Keratinocyte (primary cell): ENCODE measurements at regions not wholly inside any gene's neighbourhood (a gene's known extent, or its start where the extent isn't known, plus 50 kb on each side); places are given as distances from the start of the nearest gene placed in this dataset.

Source experiments
- DNase-seq: peaks from one replicate; pipeline ENCODE4 v3.0.0-alpha.2; 2011; ENCODE audit warnings: low read depth, missing footprints, low spot score
- FAIRE-seq: peaks from 2 replicates; lab custom pipeline; 2011; peaks lifted over from hg19 to GRCh38; lab: Jason Lieb, UNC
- H2AFZ ChIP-seq: 2 replicates; pipeline ENCODE4 v1.6.0; 2012; ENCODE audit warnings: low read length, control low read depth, inconsistent platforms; ENCODE audit not compliant: control insufficient read depth
- H3K27ac ChIP-seq: 2 replicates; pipeline ENCODE4 v1.5.1; 2011; ENCODE audit warnings: low read length; ENCODE audit not compliant: control insufficient read depth, insufficient read depth
- H3K27me3 ChIP-seq: 3 replicates; pipeline ENCODE4 v1.6.0; 2011; ENCODE audit warnings: low read length; ENCODE audit not compliant: control insufficient read depth, insufficient read depth; ENCODE audit errors: extremely low read depth
- H3K36me3 ChIP-seq, 2 experiments: 2 replicates in 1 of 2; 3 replicates in 1 of 2; pipeline ENCODE4 v1.5.1; 2011; ENCODE audit warnings: low read length in 2 of 2, mild to moderate bottlenecking in 1 of 2; ENCODE audit not compliant: control insufficient read depth in 2 of 2, insufficient read depth in 2 of 2; ENCODE audit errors: extremely low read depth in 1 of 2
- H3K4me1 ChIP-seq: 3 replicates; pipeline ENCODE4 v1.5.1; 2011; ENCODE audit warnings: low read length; ENCODE audit not compliant: control insufficient read depth, insufficient read depth; ENCODE audit errors: extremely low read depth
- H3K4me2 ChIP-seq: 3 replicates; pipeline ENCODE4 v1.6.0; 2011; ENCODE audit warnings: low read depth, low read length; ENCODE audit not compliant: control insufficient read depth, insufficient read depth; ENCODE audit errors: extremely low read depth
- H3K4me3 ChIP-seq, 3 experiments: fragments of 200-600 bp in 1 of 3; sonication (generic) in 1 of 3; 2 replicates in 2 of 3; 3 replicates in 1 of 3; pipeline ENCODE4 v1.5.1; 2011 to 2016; ENCODE audit warnings: low read length in 3 of 3, mild to moderate bottlenecking in 3 of 3, control low read depth in 2 of 3, inconsistent platforms in 1 of 3, low read depth in 1 of 3, mixed read lengths in 1 of 3, mixed run types in 1 of 3, moderate library complexity in 1 of 3; ENCODE audit not compliant: control insufficient read depth in 2 of 3, insufficient read depth in 2 of 3; ENCODE audit errors: extremely low read depth in 1 of 3
- H3K79me2 ChIP-seq: 2 replicates; pipeline ENCODE4 v1.6.0; 2012; ENCODE audit warnings: low read length; ENCODE audit not compliant: control insufficient read depth, insufficient read depth
- H3K9ac ChIP-seq: 3 replicates; pipeline ENCODE4 v1.6.0; 2011; ENCODE audit warnings: low read length; ENCODE audit not compliant: control insufficient read depth, insufficient read depth; ENCODE audit errors: extremely low read depth
- H3K9me1 ChIP-seq: 3 replicates; pipeline ENCODE4 v1.6.0; 2011; ENCODE audit warnings: low read length; ENCODE audit not compliant: control insufficient read depth, insufficient read depth; ENCODE audit errors: extremely low read depth
- H3K9me3 ChIP-seq: 2 replicates; pipeline ENCODE4 v1.5.1; 2012; ENCODE audit warnings: low read depth, low read length; ENCODE audit not compliant: control insufficient read depth
- H4K20me1 ChIP-seq: 3 replicates; pipeline ENCODE4 v1.6.0; 2011; ENCODE audit warnings: low read length; ENCODE audit not compliant: control insufficient read depth, insufficient read depth; ENCODE audit errors: extremely low read depth
- EZH2 ChIP-seq: IDR thresholded peaks from one replicate; pipeline ENCODE4 v1.6.1; 2012; ENCODE audit warnings: inconsistent platforms, mild to moderate bottlenecking, low read length, moderate library complexity
- dilution Hi-C: fragments of 300-500 bp; cut with MboI; formaldehyde crosslinking; loops from one replicate; pipeline ENCODE4 v1.7.0; 2020; ENCODE audit warnings: low sequenced_read_pairs; ENCODE audit not compliant: extremely low pct_ligation_motif_present
- TF ChIP-seq, protein P1 (sequence below), 3 experiments: IDR thresholded peaks in 1 of 3; conservative IDR thresholded peaks in 1 of 3; optimal IDR thresholded peaks in 1 of 3; 2 replicates in 2 of 3; 3 replicates in 1 of 3; pipeline versions ENCODE3 to v1.5.1; 2011; ENCODE audit warnings: low read length in 3 of 3, mild to moderate bottlenecking in 3 of 3, moderate library complexity in 2 of 3, control low read depth in 1 of 3, inconsistent platforms in 1 of 3; ENCODE audit not compliant: insufficient read depth in 2 of 3; ENCODE audit errors: extremely low read depth in 1 of 3

DNA sequence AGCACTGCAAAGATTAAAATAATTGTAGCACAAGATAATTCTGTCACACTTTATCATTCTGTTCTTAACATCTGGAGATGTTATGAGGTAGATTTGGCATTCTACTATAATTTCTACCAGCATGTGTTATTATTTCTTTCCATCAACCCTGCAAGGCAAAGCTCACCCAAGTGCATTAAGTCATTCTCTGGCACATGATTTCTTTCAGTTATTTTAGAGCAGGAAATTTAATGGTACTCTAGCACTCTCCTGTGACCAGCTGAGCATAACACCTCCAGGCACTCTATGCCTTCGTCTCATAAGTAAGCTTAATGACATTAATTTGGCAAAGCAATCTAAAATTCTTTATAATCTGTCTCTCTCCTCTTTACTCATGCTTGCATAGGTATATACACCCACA lies 300.2 kb upstream of the GPR149 start:
- no peak overlapping the region for H3K4me3 ChIP-seq
- DNase-seq, result no peak
- dilution Hi-C loops, result no loop called here

DNA sequence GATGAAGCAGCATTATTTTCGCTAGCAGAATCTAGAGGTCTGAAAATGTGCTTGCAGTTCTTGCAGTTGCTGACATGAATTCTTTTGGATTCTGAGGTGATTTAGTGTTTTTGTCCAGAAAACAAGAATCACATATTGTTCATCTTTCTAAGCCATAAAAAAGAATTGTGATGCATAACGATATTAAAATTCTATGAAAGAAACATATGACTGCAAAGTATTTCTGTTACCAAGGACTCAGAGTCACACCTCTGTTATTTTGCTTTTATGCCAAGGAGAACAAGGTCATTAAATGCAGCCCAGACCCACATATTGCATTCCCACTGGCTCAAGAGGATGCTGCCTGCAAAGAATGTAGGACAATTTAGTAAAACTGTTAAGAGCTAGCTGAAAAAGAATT lies 299.8 kb upstream of the GPR149 start:
- Histone ChIP-seq H4K20me1 (no peaks in the 10 kb centered on the region), H3K27ac (no peak overlapping the region), H3K4me1 (no peaks in the 10 kb centered on the region), H3K9ac (no peak overlapping the region), H3K4me2 (no peak overlapping the region), H2AFZ (no peak overlapping the region), H3K36me3 (no peaks in the 10 kb centered on the region), H3K27me3 (no peaks in the 10 kb centered on the region), H3K79me2 (no peaks in the 10 kb centered on the region), H3K4me3 (no peak overlapping the region), H3K9me1 (no peaks in the 10 kb centered on the region), H3K9me3 (no peaks in the 10 kb centered on the region)
- no peak for TF ChIP-seq EZH2
- TF ChIP-seq, protein P1, sequence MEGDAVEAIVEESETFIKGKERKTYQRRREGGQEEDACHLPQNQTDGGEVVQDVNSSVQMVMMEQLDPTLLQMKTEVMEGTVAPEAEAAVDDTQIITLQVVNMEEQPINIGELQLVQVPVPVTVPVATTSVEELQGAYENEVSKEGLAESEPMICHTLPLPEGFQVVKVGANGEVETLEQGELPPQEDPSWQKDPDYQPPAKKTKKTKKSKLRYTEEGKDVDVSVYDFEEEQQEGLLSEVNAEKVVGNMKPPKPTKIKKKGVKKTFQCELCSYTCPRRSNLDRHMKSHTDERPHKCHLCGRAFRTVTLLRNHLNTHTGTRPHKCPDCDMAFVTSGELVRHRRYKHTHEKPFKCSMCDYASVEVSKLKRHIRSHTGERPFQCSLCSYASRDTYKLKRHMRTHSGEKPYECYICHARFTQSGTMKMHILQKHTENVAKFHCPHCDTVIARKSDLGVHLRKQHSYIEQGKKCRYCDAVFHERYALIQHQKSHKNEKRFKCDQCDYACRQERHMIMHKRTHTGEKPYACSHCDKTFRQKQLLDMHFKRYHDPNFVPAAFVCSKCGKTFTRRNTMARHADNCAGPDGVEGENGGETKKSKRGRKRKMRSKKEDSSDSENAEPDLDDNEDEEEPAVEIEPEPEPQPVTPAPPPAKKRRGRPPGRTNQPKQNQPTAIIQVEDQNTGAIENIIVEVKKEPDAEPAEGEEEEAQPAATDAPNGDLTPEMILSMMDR (optimal IDR thresholded peaks at IDR 0.05 in 1 of 3, IDR thresholded peaks at IDR 0.05 in 1 of 3, conservative IDR thresholded peaks at IDR 0.05 in 1 of 3; ENCODE audit: extremely low read depth in 1 of 3, insufficient read depth in 2 of 3, low read length in 3 of 3), result no peak
- dilution Hi-C loops, result no loop called here
- no peak for DNase-seq
- no peak for FAIRE-seq

More for the DNA sequence above, 300.2 kb upstream of the GPR149 start:
- no peaks in the 10 kb centered on the region for H3K79me2 ChIP-seq
- H3K27me3 ChIP-seq, result no peaks in the 10 kb centered on the region
- no peaks in the 10 kb centered on the region for H3K36me3 ChIP-seq
- no peak overlapping the region for H2AFZ ChIP-seq
- TF ChIP-seq, protein P1 (optimal IDR thresholded peaks at IDR 0.05 in 1 of 3, IDR thresholded peaks at IDR 0.05 in 1 of 3, conservative IDR thresholded peaks at IDR 0.05 in 1 of 3; ENCODE audit: extremely low read depth in 1 of 3, insufficient read depth in 2 of 3, low read length in 3 of 3), result peak in 1 of 3 experiments; percentile 4
- TF ChIP-seq EZH2, result no peak
- H3K9ac ChIP-seq, result no peak overlapping the region
- no peaks in the 10 kb centered on the region for H3K4me1 ChIP-seq
- no peak overlapping the region for H3K27ac ChIP-seq
- no peaks in the 10 kb centered on the region for H4K20me1 ChIP-seq
- no peak for FAIRE-seq
- no peaks in the 10 kb centered on the region for H3K9me3 ChIP-seq
- H3K9me1 ChIP-seq, result no peaks in the 10 kb centered on the region
- H3K4me2 ChIP-seq, result no peak overlapping the region
